GM19351 (cell line): ENCODE measurements at regions not wholly inside any gene's neighbourhood (a gene's known extent, or its start where the extent isn't known, plus 50 kb on each side); places are given as distances from the start of the nearest gene placed in this dataset.
A peak's percentile ranks its signal among the peaks of the same experiment; 100 is the strongest.

Experiments
- ATAC-seq: cut with Tn5 transposase; IDR thresholded peaks from one replicate; pipeline ENCODE4 v1.9.1; 2021; ENCODE audit warnings: mild to moderate bottlenecking, moderate library complexity; ENCODE audit not compliant: unreplicated experiment

GRCh38 chr4:35824231-35824630 is 420.1 kb downstream of the ARAP2 start:
- ATAC-seq: no peak

- no peak for ATAC-seq
These were observed 408.4 kb downstream of the ARAP2 start for GRCh38 chr4:35835893-35836292.

DNA sequence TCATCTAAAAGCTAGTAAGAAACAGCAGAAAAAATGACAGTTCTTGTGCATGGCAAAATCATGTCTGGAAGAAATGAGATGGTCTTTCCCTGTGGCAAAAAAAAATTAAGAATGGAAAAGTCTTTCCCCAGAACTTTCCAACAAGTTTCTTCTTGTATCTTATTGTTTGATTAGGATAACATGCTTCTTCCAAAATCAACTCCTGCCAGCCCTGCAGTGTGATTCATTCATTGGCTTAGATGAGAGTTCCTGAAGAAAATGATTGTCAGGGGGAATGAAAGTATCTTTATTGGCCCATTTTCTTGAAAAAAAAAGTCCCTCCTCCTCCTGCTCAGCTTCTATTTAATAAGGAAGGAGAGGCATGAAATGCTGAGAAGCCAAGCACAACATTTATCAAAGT is 407.7 kb downstream of the ARAP2 start:
- no peak for ATAC-seq

- ATAC-seq: no peak
These were observed 377.3 kb downstream of the ARAP2 start for GRCh38 chr4:35867057-35867456.

DNA sequence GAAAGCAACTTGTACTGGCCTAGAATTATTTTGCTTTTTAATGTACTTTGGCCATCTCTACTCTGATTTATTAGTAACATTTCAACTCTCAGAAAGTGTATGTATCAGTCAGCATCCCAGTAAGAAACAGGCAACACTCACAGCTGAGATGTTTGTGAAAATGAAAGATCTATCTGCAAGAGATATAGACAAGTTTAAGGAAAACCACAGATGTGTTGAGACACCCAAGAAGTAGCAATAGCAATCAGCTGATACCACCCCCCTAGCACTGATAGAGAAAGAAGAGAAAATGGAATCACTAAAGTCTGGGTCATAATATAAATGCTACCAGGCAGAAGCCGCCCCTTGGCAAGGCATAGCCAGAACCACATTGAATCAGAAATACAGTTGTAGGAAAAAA is 372.0 kb downstream of the ARAP2 start:
- ATAC-seq: no peak

- no peak for ATAC-seq
These were observed 364.8 kb downstream of the ARAP2 start for GRCh38 chr4:35879479-35879878.

DNA sequence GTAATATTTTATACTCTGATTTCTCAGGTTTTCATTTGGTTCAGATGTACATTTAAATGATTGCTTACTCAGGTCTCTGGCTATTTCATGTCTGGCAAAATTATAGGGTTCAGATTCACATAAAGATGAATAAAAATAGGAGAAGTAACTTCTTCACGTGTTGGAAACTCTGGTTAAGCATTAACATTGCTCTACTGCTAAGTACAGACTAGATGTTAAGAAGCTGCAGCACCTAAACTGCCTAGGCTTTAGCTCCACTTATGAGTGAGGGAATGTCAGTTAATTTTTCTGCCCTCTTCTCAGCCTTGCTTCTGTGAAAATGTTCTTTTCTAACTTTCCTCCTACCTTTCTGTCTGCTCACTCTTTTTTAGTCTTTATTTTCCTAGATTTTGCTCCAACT is 361.2 kb downstream of the ARAP2 start:
- ATAC-seq: no peak

DNA sequence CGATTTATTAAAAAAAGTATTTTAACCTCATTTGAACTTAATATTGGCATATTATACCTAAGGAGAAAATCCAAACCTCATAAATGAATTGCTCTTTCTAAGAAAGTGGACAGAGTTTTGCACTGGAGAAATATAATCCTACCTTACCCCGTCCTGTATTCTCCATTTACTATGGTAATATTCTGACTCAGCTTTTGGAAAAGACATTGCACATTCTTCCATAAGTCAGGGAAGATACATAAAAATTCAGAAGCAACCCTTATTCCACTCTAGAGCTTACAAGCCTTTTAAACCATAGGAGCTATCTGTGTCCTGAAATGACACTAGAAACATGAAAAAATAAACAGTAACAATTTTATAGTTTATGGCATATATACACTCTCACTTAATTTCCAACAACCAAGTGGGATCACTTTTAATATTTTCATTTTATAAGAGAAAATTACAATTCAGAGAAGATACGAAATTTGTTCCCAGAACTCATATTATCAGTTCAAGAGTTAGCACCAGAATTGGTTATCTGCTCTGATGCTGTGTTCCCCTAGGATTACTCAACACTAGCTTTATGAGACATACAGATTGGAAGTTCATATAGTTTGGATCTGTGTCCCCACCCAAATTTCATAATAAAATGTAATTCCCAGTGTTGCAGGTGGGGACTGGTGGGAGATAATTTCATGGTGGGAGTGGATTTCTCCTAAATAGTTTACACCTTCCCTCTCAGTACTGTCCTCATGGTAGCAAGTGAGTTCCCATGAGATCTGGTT is 359.4 kb downstream of the ARAP2 start:
- ATAC-seq: no peak

- ATAC-seq: no peak
These were observed 346.5 kb downstream of the ARAP2 start for GRCh38 chr4:35897808-35898207.

DNA sequence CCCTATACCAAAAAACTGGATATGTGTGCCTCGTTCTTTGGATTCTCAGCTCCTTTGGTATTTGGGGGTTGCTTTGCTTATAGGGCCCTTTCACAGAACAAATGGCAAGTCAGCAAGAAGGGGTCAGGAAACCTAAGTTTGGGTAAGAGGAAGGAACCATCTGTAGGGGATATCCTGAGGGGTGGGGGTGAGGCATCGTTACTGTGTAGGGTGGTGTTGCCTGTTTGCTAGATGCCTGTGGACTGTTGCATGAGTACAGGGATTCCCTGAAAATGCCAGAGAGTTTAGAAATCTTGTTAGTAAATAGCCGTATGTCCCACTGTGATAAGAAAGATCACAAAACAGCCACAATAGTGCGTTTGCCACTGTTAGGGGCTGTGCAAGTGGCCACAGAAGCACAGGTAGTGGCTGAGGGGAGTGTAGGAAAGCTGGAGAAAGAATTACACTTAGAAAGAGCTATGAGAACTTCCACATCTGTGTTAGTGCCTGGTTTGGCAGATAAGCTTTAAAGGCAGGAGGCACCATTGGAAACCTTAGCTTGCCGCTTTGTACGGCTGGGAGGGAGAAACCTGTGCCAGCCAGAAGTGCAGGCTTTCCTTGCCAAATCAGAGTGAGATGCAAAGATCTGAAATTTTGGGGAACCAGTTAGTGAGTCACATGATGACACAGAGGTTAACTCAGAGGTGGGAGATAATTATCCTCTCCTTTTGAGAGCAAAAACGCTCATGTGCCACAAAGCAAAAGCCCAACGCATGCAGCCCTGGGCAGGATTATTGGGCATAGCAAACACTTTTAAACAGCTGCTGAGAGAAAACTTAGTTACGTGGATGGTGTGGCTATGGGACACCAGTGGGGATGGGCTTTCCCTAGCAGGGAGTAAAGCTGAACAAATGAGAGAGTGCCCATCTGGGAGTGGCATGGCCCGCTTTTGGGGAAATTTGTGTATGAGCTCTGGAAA is 343.7 kb downstream of the ARAP2 start:
- ATAC-seq: no peak

DNA sequence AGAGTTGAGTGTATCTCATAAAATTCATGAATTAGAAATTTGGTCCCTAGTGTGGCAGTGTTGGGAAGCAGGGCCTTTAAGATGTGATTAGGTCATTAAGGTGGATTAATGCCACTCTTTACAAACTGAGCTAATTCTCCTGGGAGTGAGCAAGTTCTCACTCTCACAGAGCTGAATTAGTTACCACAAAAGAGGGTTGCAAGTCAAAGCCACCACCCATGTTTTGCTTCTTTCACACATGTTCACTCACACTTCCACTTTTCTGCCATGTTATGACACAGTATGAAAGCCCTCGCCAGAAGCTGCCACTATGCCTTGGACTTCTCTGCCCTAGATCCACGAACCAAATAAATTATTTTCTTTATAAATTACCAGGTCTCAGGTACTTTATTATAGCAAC is 332.1 kb downstream of the ARAP2 start:
- peak; percentile 95 for ATAC-seq

DNA sequence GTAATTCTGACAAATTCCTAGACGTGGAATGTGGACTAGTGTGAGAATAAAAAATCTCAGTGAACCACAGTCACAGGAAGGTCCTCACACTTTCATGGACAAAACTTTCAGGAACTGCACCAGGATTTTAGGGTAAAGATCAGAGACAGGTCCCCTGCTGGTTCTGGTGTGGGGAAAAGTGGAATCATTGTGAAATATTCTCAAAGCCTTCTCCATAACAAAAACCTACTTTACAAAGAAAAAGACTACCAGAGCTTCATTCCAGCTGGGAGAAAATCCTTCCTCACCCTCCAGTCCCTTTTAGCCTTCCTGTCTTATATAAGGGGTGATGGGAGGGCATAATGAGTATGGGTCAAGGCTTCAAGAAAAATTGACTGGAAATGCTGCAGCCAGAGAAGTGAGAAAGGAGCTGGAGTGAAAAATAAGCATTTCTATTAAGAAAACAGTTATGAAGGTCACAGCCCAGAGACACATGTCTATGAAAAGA is 325.8 kb downstream of the ARAP2 start:
- ATAC-seq: no peak

- ATAC-seq: peak; percentile 82
These were observed 318.5 kb downstream of the ARAP2 start for GRCh38 chr4:35925806-35926205.

DNA sequence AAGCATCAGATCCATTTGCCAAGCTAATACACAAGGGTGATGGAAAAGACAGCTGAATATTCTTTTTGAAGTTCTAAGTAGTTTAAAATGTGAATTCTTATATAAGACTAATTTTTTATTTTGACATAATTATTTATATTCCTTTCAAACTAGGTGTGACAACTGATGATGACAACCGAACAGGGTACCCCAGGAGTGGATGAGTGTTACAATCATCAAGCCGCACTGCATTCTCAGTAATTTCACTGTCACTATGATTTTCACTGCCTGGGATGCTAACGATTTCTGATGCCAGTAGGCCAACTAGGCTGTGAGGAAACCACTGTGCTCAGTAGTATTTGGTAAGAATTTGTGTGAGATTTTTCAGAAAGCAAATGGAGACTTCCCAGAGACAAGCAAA is 317.5 kb downstream of the ARAP2 start:
- ATAC-seq: no peak

- ATAC-seq: no peak
These were observed 310.4 kb downstream of the ARAP2 start for GRCh38 chr4:35933901-35934300.

GRCh38 chr4:35934320-35934981 is 309.9 kb downstream of the ARAP2 start:
- peak; percentile 47 for ATAC-seq

GRCh38 chr4:35938936-35939335 is 305.4 kb downstream of the ARAP2 start:
- no peak for ATAC-seq

GRCh38 chr4:35939751-35940150 is 304.6 kb downstream of the ARAP2 start:
- no peak for ATAC-seq

GRCh38 chr4:35942092-35942491 is 302.2 kb downstream of the ARAP2 start:
- no peak for ATAC-seq

GRCh38 chr4:35943606-35944005 is 300.7 kb downstream of the ARAP2 start:
- no peak for ATAC-seq

- no peak for ATAC-seq
These were observed 296.1 kb downstream of the ARAP2 start for GRCh38 chr4:35948171-35948570.
